Suprapubic skin (tissue), 4 donors: ENCODE measurements at regions not wholly inside any gene's neighbourhood (a gene's known extent, or its start where the extent isn't known, plus 50 kb on each side); places are given as distances from the start of the nearest gene placed in this dataset.

Experiments used
- DNase-seq, 2 donors: peaks; one replicate each; pipeline ENCODE4 v3.0.0-alpha.2; 2019; ENCODE audit warnings: low spot score in 2 of 2
- H3K27ac ChIP-seq: fragments of 200-600 bp; sonication (generic); one replicate; pipeline ENCODE4 v1.5.1; 2019
- H3K27me3 ChIP-seq: fragments of 200-600 bp; sonication (generic); one replicate; pipeline ENCODE4 v1.5.1; 2019
- H3K36me3 ChIP-seq: fragments of 200-600 bp; sonication (generic); one replicate; pipeline ENCODE4 v1.5.1; 2019
- H3K4me1 ChIP-seq: fragments of 200-600 bp; sonication (generic); one replicate; pipeline ENCODE4 v1.5.1; 2019
- H3K4me3 ChIP-seq: fragments of 200-600 bp; sonication (generic); one replicate; pipeline ENCODE4 v1.5.1; 2019; ENCODE audit warnings: mild to moderate bottlenecking
- H3K9me3 ChIP-seq: fragments of 200-600 bp; sonication (generic); one replicate; pipeline ENCODE4 v1.5.1; 2019
- EP300 ChIP-seq: sonication (generic); formaldehyde crosslinking; IDR thresholded peaks from one replicate; pipeline ENCODE4 v1.6.1; 2017; ENCODE audit warnings: antibody characterized with exemption
- POLR2A ChIP-seq, 2 donors: fragments of 450-650 bp; IDR thresholded peaks; one replicate each; pipeline ENCODE4 v1.6.1; 2017; ENCODE audit warnings: antibody characterized with exemption in 2 of 2, mild to moderate bottlenecking in 2 of 2, moderate library complexity in 2 of 2
- POLR2AphosphoS5 ChIP-seq, 3 donors: sonication (generic); formaldehyde crosslinking; IDR thresholded peaks; one replicate each; pipeline ENCODE4 v1.6.1; 2017; ENCODE audit warnings: antibody characterized with exemption in 3 of 3
- WGBS: methylation state at CpG from one replicate; pipeline ENCODE4 v1.1.5; 2018; 5-methylcytosine and 5-hydroxymethylcytosine counted together
- TF ChIP-seq, protein P1 (sequence below), 2 donors: fragments of 200-600 bp in 1 of 2; fragments of 450-650 bp in 1 of 2; sonication (generic) in 1 of 2; IDR thresholded peaks; one replicate each; pipeline ENCODE4 v1.5.1; 2016 to 2019; ENCODE audit warnings: antibody characterized with exemption in 2 of 2, mild to moderate bottlenecking in 1 of 2, moderate library complexity in 1 of 2

- DNase-seq, result no peak
- TF ChIP-seq EP300 (no peak), POLR2A (IDR thresholded peaks at IDR 0.05) (no peak), POLR2AphosphoS5 (IDR thresholded peaks at IDR 0.05) (no peak)
- TF ChIP-seq, protein P1, sequence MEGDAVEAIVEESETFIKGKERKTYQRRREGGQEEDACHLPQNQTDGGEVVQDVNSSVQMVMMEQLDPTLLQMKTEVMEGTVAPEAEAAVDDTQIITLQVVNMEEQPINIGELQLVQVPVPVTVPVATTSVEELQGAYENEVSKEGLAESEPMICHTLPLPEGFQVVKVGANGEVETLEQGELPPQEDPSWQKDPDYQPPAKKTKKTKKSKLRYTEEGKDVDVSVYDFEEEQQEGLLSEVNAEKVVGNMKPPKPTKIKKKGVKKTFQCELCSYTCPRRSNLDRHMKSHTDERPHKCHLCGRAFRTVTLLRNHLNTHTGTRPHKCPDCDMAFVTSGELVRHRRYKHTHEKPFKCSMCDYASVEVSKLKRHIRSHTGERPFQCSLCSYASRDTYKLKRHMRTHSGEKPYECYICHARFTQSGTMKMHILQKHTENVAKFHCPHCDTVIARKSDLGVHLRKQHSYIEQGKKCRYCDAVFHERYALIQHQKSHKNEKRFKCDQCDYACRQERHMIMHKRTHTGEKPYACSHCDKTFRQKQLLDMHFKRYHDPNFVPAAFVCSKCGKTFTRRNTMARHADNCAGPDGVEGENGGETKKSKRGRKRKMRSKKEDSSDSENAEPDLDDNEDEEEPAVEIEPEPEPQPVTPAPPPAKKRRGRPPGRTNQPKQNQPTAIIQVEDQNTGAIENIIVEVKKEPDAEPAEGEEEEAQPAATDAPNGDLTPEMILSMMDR (IDR thresholded peaks at IDR 0.05), result no peak
- no peak overlapping the region for H3K4me3 ChIP-seq
- H3K27ac ChIP-seq, result no peak overlapping the region
- no peaks in the 10 kb centered on the region for H3K9me3 ChIP-seq
- WGBS, result 49% methylated on average over 3 of the region's 3 CpGs
- H3K27me3 ChIP-seq, result no peaks in the 10 kb centered on the region
- H3K36me3 ChIP-seq, result no peaks in the 10 kb centered on the region
- no peaks in the 10 kb centered on the region for H3K4me1 ChIP-seq
Measured at GRCh38 chr13:74784959-74785358, 650.8 kb upstream of the KLF12 start.

DNA sequence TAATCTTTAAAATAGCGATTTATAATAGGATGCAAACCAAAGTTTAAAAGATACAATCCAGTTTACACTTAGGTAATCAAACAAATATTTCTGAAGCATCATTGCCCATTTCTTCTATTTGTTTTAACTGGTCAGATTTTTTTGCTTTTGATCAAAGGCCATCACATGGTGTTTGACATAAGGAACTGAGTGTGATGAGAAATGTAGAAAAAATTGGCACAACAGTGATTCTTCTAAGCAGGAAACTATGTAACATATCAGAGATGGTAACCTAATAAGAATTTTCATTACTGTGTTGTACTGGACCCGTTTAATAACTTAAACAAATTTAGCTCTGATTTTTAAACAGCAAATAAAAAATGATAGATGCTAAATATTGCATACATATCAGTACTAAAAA lies 644.7 kb upstream of the KLF12 start:
- TF ChIP-seq POLR2AphosphoS5 (IDR thresholded peaks at IDR 0.05) (no peak), POLR2A (IDR thresholded peaks at IDR 0.05) (no peak), EP300 (no peak)
- TF ChIP-seq, protein P1 (IDR thresholded peaks at IDR 0.05), result no peak
- WGBS, result 78% methylated on average over 2 of the region's 2 CpGs
- Histone ChIP-seq H3K9me3 (no peaks in the 10 kb centered on the region), H3K36me3 (no peaks in the 10 kb centered on the region), H3K4me3 (no peak overlapping the region), H3K27me3 (no peaks in the 10 kb centered on the region), H3K4me1 (no peaks in the 10 kb centered on the region), H3K27ac (no peak overlapping the region)
- no peak for DNase-seq

DNA sequence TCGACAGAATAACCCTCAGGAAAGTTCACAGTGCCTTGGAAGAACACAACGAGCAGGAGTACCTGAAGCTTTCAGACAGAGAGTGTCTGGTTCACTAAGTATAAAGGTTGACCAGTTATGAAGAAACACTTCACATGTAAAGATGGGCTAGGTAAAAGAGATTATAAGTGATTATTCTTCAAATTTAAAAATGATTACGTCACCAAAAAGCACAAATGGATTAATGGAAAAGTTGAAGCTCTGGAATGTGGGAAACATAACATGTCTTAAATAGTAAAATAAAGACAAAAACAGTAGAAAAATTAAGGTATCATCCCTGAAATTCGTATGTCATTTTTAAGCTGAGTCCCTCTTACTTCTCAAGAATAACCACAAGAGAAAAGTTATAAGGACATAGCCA lies 643.9 kb upstream of the KLF12 start:
- Histone ChIP-seq H3K27ac (no peak overlapping the region), H3K9me3 (no peaks in the 10 kb centered on the region), H3K4me1 (no peaks in the 10 kb centered on the region), H3K4me3 (no peak overlapping the region), H3K36me3 (no peaks in the 10 kb centered on the region), H3K27me3 (no peaks in the 10 kb centered on the region)
- 79% methylated on average over 4 of the region's 4 CpGs for WGBS
- no peak for TF ChIP-seq EP300
- TF ChIP-seq, protein P1 (IDR thresholded peaks at IDR 0.05), result no peak
- no peak for TF ChIP-seq POLR2A (IDR thresholded peaks at IDR 0.05)
- TF ChIP-seq POLR2AphosphoS5 (IDR thresholded peaks at IDR 0.05), result no peak
- DNase-seq, result no peak

- H3K27ac ChIP-seq, result no peak overlapping the region
- no peaks in the 10 kb centered on the region for H3K27me3 ChIP-seq
- H3K4me3 ChIP-seq, result no peak overlapping the region
- H3K36me3 ChIP-seq, result no peaks in the 10 kb centered on the region
- WGBS, result 96% methylated on average over 1 of the region's 1 CpG
- no peaks in the 10 kb centered on the region for H3K9me3 ChIP-seq
- no peak for DNase-seq
- TF ChIP-seq POLR2A (IDR thresholded peaks at IDR 0.05) (no peak), POLR2AphosphoS5 (IDR thresholded peaks at IDR 0.05) (no peak), EP300 (no peak)
- TF ChIP-seq, protein P1 (IDR thresholded peaks at IDR 0.05), result no peak
- H3K4me1 ChIP-seq, result no peaks in the 10 kb centered on the region
Measured at GRCh38 chr13:74774264-74774663, 640.1 kb upstream of the KLF12 start.

- 78% methylated on average over 1 of the region's 1 CpG for WGBS
- DNase-seq, result no peak
- no peaks in the 10 kb centered on the region for H3K36me3 ChIP-seq
Measured at GRCh38 chr13:74773248-74773647, 639.0 kb upstream of the KLF12 start.

More at GRCh38 chr13:74773248-74773647, 639.0 kb upstream of the KLF12 start:
- H3K9me3 ChIP-seq, result no peaks in the 10 kb centered on the region
- H3K4me3 ChIP-seq, result no peak overlapping the region
- no peak overlapping the region for H3K27ac ChIP-seq
- H3K27me3 ChIP-seq, result no peaks in the 10 kb centered on the region
- no peak for TF ChIP-seq POLR2AphosphoS5 (IDR thresholded peaks at IDR 0.05)
- TF ChIP-seq, protein P1 (IDR thresholded peaks at IDR 0.05), result no peak
- H3K4me1 ChIP-seq, result no peaks in the 10 kb centered on the region
